PFSK-1 (cell line): ENCODE measurements at regions not wholly inside any gene's neighbourhood (a gene's known extent, or its start where the extent isn't known, plus 50 kb on each side); places are given as distances from the start of the nearest gene placed in this dataset.

Experiments
- POLR2AphosphoS5 ChIP-seq: IDR thresholded peaks from 2 replicates; pipeline ENCODE4 v1.6.1; 2012; ENCODE audit warnings: low read depth, mild to moderate bottlenecking, control low read depth, low read length, moderate library complexity
- SIN3A ChIP-seq: IDR thresholded peaks from 2 replicates; pipeline ENCODE4 v1.6.1; 2012; ENCODE audit warnings: mild to moderate bottlenecking, low read length, moderate library complexity, borderline replicate concordance; ENCODE audit not compliant: insufficient read depth
- TAF1 ChIP-seq: IDR thresholded peaks from 2 replicates; pipeline ENCODE4 v1.6.1; 2012; ENCODE audit warnings: low read length, control low read depth, borderline replicate concordance; ENCODE audit not compliant: insufficient read depth
- TF ChIP-seq, protein P1 (sequence below), 2 experiments: IDR thresholded peaks; 2 replicates each; pipeline versions ENCODE4 v1.6.1 to v1.8.0; 2011 to 2012; ENCODE audit warnings: low read depth in 2 of 2, low read length in 2 of 2, control low read depth in 1 of 2, inconsistent platforms in 1 of 2, mild to moderate bottlenecking in 1 of 2, moderate library complexity in 1 of 2; ENCODE audit not compliant: insufficient read depth in 1 of 2

DNA sequence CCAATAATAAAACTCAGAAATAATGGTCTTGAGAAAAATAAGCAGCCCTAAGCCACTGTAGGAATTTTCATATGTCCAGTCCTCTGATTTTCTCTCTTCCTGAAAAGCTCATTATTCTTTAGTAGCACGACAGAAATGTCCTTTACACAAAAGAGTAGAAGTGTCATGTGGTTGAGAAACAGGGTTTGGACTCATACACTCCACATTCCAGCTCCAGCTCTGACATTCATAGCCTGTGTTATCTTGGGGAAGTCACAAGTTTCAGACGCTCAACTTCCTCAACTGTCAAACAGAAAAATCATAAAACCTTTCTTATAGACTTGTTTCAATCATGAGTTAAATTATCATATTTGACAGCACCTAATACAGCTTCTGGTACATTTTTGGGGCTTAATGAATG lies 511.5 kb downstream of the TNS1 start:
- TF ChIP-seq, protein P1, sequence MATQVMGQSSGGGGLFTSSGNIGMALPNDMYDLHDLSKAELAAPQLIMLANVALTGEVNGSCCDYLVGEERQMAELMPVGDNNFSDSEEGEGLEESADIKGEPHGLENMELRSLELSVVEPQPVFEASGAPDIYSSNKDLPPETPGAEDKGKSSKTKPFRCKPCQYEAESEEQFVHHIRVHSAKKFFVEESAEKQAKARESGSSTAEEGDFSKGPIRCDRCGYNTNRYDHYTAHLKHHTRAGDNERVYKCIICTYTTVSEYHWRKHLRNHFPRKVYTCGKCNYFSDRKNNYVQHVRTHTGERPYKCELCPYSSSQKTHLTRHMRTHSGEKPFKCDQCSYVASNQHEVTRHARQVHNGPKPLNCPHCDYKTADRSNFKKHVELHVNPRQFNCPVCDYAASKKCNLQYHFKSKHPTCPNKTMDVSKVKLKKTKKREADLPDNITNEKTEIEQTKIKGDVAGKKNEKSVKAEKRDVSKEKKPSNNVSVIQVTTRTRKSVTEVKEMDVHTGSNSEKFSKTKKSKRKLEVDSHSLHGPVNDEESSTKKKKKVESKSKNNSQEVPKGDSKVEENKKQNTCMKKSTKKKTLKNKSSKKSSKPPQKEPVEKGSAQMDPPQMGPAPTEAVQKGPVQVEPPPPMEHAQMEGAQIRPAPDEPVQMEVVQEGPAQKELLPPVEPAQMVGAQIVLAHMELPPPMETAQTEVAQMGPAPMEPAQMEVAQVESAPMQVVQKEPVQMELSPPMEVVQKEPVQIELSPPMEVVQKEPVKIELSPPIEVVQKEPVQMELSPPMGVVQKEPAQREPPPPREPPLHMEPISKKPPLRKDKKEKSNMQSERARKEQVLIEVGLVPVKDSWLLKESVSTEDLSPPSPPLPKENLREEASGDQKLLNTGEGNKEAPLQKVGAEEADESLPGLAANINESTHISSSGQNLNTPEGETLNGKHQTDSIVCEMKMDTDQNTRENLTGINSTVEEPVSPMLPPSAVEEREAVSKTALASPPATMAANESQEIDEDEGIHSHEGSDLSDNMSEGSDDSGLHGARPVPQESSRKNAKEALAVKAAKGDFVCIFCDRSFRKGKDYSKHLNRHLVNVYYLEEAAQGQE (IDR thresholded peaks at IDR 0.05; ENCODE audit: insufficient read depth in 1 of 2, low read depth in 2 of 2, low read length in 2 of 2) = no peak
- no peak for TF ChIP-seq POLR2AphosphoS5
- TF ChIP-seq TAF1 = no peak
- TF ChIP-seq SIN3A = no peak
